ENCODE measurements at regions not wholly inside any gene's neighbourhood (a gene's known extent, or its start where the extent isn't known, plus 50 kb on each side); places are given as distances from the start of the nearest gene placed in this dataset.

DNA sequence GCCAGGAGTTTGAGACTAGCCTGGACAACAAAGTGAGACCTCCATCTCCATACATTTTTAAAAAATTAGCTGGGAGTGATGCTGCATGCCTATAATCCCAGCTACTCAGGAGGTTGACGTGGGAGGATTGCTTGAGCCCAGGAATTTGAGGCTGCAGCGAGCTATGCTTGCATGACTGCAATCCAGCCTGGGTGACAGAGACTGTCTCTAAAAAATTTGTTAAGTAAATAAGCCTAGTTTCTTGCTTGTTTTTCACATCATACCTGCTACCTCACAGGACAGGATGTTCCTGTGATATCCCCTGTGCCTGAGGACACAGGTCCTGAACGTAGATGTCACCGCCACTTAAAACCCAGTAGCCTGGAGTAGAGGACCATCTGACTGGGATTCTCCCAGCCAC is 348.6 kb downstream of the MN1 start:
- TF ChIP-seq CTCF (IDR thresholded peaks at IDR 0.05) (no peak), POLR2AphosphoS5 (IDR thresholded peaks at IDR 0.05; ENCODE audit: insufficient read depth in 1 of 2, low read depth in 1 of 2) (no peak)

All from vagina (tissue), 2 donors.